WTC11 (cell line): ENCODE measurements at regions not wholly inside any gene's neighbourhood (a gene's known extent, or its start where the extent isn't known, plus 50 kb on each side); places are given as distances from the start of the nearest gene placed in this dataset.

Experiments used
- ATAC-seq: fragments of 200-7000 bp; cut with Tn5 transposase; 2 replicates; pipeline ENCODE4 v1.10.0; 2021; ENCODE audit warnings: mild to moderate bottlenecking, moderate library complexity
- CTCF ChIA-PET: fragments of 300-600 bp; sonication (Branson Sonifier 250); formaldehyde crosslinking; loops from one replicate; lab custom pipeline; 2021; ENCODE audit warnings: antibody characterized with exemption; lab: Charles Lee
- POLR2A ChIA-PET: fragments of 350-600 bp; sonication (Branson Sonifier 250); formaldehyde crosslinking; loops from one replicate; lab custom pipeline; 2021; ENCODE audit warnings: antibody characterized with exemption; lab: Charles Lee
- DNase-seq: peaks from one replicate; pipeline ENCODE4 v3.0.0; 2021; ENCODE audit warnings: low spot score
- H3K27ac Mint-ChIP-seq: 2 replicates; pipeline ENCODE4 v1.8.0; 2021; ENCODE audit warnings: mixed read lengths
- H3K27me3 Mint-ChIP-seq: 2 replicates; pipeline ENCODE4 v1.8.0; 2021; ENCODE audit warnings: low read depth, mild to moderate bottlenecking, moderate library complexity, mixed read lengths
- H3K36me3 Mint-ChIP-seq: 2 replicates; pipeline ENCODE4 v1.8.0; 2021; ENCODE audit warnings: mixed read lengths
- H3K4me1 Mint-ChIP-seq: 2 replicates; pipeline ENCODE4 v1.8.0; 2022; ENCODE audit warnings: mixed read lengths
- H3K4me3 Mint-ChIP-seq: 2 replicates; pipeline ENCODE4 v1.8.0; 2021; ENCODE audit warnings: mild to moderate bottlenecking, moderate library complexity, mixed read lengths
- H3K9me3 Mint-ChIP-seq: 2 replicates; pipeline ENCODE4 v1.8.0; 2021; ENCODE audit warnings: mixed read lengths
- ATF1 ChIP-seq: sonication (generic); formaldehyde crosslinking; IDR thresholded peaks from 2 replicates; pipeline ENCODE4 v1.8.1; 2023; ENCODE audit warnings: mild to moderate bottlenecking, moderate library complexity, missing genetic modification reagents
- ELF4 ChIP-seq: sonication (generic); formaldehyde crosslinking; IDR thresholded peaks from 2 replicates; pipeline ENCODE4 v1.8.1; 2022; ENCODE audit warnings: low read depth, mild to moderate bottlenecking, moderate library complexity, missing genetic modification reagents
- GTF2I ChIP-seq: fragments of 250-450 bp; sonication (Bioruptor Pico); conservative IDR thresholded peaks from 2 replicates; pipeline ENCODE4 v1.4.0; 2021; ENCODE audit warnings: mild to moderate bottlenecking
- IRF2 ChIP-seq: sonication (generic); formaldehyde crosslinking; IDR thresholded peaks from 2 replicates; pipeline ENCODE4 v1.8.0; 2022; ENCODE audit warnings: low read depth, missing genetic modification reagents, borderline replicate concordance
- MXD4 ChIP-seq: fragments of 250-450 bp; sonication (Bioruptor Pico); IDR thresholded peaks from 2 replicates; pipeline ENCODE4 v1.8.0; 2021; ENCODE audit warnings: mild to moderate bottlenecking, moderate library complexity, borderline replicate concordance
- NFATC4 ChIP-seq: fragments of 250-450 bp; sonication (Bioruptor Pico); IDR thresholded peaks from 2 replicates; pipeline ENCODE4 v1.9.0; 2021; ENCODE audit warnings: mild to moderate bottlenecking
- NR2C2 ChIP-seq: sonication (generic); formaldehyde crosslinking; IDR thresholded peaks from 2 replicates; pipeline ENCODE4 v1.8.0; 2022; ENCODE audit warnings: mild to moderate bottlenecking, missing genetic modification reagents
- PRRX2 ChIP-seq: fragments of 250-450 bp; sonication (Bioruptor Pico); IDR thresholded peaks from 2 replicates; pipeline ENCODE4 v1.8.0; 2021; ENCODE audit warnings: mild to moderate bottlenecking
- TEAD1 ChIP-seq: sonication (generic); formaldehyde crosslinking; IDR thresholded peaks from 2 replicates; pipeline ENCODE4 v1.8.0; 2022; ENCODE audit warnings: mild to moderate bottlenecking, missing genetic modification reagents
- ZNF416 ChIP-seq: fragments of 250-450 bp; sonication (Bioruptor Pico); IDR thresholded peaks from 2 replicates; pipeline ENCODE4 v1.9.0; 2021; ENCODE audit warnings: mild to moderate bottlenecking, inconsistent platforms
- TF ChIP-seq, protein P1 (sequence below): fragments of 250-450 bp; sonication (Bioruptor Pico); IDR thresholded peaks from 2 replicates; pipeline ENCODE4 v1.9.0; 2021; ENCODE audit warnings: mild to moderate bottlenecking
- TF ChIP-seq, protein P2 (sequence below): sonication (generic); formaldehyde crosslinking; IDR thresholded peaks from 2 replicates; pipeline ENCODE4 v1.8.0; 2023; ENCODE audit warnings: mild to moderate bottlenecking, missing genetic modification reagents
- TF ChIP-seq, protein P3 (sequence below): sonication (generic); formaldehyde crosslinking; IDR thresholded peaks from 2 replicates; pipeline ENCODE4 v1.8.1; 2022; ENCODE audit warnings: mild to moderate bottlenecking, missing genetic modification reagents, moderate library complexity, borderline replicate concordance
- TF ChIP-seq, protein P4 (sequence below): sonication (generic); formaldehyde crosslinking; IDR thresholded peaks from 2 replicates; pipeline ENCODE4 v1.8.1; 2023; ENCODE audit warnings: mild to moderate bottlenecking, missing genetic modification reagents
- TF ChIP-seq, protein P5 (sequence below): sonication (generic); formaldehyde crosslinking; IDR thresholded peaks from 2 replicates; pipeline ENCODE4 v1.8.1; 2022; ENCODE audit warnings: low read depth, mild to moderate bottlenecking, moderate library complexity, missing genetic modification reagents, borderline replicate concordance
- TF ChIP-seq, protein P6 (sequence below): sonication (generic); formaldehyde crosslinking; IDR thresholded peaks from 2 replicates; pipeline ENCODE4 v1.8.1; 2023; ENCODE audit warnings: mild to moderate bottlenecking, moderate library complexity, missing genetic modification reagents
- TF ChIP-seq, protein P7 (sequence below): sonication (generic); formaldehyde crosslinking; IDR thresholded peaks from 2 replicates; pipeline ENCODE4 v1.8.1; 2023; ENCODE audit warnings: mild to moderate bottlenecking, missing genetic modification reagents, moderate library complexity

DNA sequence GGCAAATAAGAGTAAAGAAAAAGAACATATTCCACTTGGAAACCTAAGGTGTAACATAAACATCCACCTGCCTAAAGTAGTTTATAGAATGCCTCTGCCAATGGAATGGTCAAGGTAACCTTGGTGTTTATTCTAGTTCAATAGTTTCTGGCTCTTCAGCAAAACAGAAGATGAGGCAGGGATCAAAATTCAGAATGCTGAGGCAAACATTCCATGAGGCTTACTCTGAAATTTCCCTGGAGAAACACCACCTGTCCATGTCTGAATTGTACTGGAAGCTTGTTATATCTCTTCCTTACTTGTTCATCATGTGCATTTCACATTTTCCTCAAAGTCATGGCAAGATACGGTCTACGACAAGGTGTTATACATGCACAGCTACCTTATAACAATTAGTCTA lies 1862.4 kb upstream of the ACO1 start (continued):
- TF ChIP-seq, protein P1, sequence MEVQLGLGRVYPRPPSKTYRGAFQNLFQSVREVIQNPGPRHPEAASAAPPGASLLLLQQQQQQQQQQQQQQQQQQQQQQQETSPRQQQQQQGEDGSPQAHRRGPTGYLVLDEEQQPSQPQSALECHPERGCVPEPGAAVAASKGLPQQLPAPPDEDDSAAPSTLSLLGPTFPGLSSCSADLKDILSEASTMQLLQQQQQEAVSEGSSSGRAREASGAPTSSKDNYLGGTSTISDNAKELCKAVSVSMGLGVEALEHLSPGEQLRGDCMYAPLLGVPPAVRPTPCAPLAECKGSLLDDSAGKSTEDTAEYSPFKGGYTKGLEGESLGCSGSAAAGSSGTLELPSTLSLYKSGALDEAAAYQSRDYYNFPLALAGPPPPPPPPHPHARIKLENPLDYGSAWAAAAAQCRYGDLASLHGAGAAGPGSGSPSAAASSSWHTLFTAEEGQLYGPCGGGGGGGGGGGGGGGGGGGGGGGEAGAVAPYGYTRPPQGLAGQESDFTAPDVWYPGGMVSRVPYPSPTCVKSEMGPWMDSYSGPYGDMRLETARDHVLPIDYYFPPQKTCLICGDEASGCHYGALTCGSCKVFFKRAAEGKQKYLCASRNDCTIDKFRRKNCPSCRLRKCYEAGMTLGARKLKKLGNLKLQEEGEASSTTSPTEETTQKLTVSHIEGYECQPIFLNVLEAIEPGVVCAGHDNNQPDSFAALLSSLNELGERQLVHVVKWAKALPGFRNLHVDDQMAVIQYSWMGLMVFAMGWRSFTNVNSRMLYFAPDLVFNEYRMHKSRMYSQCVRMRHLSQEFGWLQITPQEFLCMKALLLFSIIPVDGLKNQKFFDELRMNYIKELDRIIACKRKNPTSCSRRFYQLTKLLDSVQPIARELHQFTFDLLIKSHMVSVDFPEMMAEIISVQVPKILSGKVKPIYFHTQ: no peak
- TF ChIP-seq, protein P2, sequence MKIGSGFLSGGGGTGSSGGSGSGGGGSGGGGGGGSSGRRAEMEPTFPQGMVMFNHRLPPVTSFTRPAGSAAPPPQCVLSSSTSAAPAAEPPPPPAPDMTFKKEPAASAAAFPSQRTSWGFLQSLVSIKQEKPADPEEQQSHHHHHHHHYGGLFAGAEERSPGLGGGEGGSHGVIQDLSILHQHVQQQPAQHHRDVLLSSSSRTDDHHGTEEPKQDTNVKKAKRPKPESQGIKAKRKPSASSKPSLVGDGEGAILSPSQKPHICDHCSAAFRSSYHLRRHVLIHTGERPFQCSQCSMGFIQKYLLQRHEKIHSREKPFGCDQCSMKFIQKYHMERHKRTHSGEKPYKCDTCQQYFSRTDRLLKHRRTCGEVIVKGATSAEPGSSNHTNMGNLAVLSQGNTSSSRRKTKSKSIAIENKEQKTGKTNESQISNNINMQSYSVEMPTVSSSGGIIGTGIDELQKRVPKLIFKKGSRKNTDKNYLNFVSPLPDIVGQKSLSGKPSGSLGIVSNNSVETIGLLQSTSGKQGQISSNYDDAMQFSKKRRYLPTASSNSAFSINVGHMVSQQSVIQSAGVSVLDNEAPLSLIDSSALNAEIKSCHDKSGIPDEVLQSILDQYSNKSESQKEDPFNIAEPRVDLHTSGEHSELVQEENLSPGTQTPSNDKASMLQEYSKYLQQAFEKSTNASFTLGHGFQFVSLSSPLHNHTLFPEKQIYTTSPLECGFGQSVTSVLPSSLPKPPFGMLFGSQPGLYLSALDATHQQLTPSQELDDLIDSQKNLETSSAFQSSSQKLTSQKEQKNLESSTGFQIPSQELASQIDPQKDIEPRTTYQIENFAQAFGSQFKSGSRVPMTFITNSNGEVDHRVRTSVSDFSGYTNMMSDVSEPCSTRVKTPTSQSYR (CRISPR knock-in tag): no peak
- TF ChIP-seq, protein P3, sequence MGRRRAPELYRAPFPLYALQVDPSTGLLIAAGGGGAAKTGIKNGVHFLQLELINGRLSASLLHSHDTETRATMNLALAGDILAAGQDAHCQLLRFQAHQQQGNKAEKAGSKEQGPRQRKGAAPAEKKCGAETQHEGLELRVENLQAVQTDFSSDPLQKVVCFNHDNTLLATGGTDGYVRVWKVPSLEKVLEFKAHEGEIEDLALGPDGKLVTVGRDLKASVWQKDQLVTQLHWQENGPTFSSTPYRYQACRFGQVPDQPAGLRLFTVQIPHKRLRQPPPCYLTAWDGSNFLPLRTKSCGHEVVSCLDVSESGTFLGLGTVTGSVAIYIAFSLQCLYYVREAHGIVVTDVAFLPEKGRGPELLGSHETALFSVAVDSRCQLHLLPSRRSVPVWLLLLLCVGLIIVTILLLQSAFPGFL (CRISPR knock-in tag): no peak
- TF ChIP-seq ATF1 (CRISPR knock-in tag) (no peak), NR2C2 (CRISPR knock-in tag) (no peak), PRRX2 (CRISPR knock-in tag) (no peak), ELF4 (CRISPR knock-in tag) (no peak), NFATC4 (CRISPR knock-in tag) (no peak), TEAD1 (CRISPR knock-in tag) (no peak), MXD4 (CRISPR knock-in tag) (no peak)
- TF ChIP-seq, protein P4, sequence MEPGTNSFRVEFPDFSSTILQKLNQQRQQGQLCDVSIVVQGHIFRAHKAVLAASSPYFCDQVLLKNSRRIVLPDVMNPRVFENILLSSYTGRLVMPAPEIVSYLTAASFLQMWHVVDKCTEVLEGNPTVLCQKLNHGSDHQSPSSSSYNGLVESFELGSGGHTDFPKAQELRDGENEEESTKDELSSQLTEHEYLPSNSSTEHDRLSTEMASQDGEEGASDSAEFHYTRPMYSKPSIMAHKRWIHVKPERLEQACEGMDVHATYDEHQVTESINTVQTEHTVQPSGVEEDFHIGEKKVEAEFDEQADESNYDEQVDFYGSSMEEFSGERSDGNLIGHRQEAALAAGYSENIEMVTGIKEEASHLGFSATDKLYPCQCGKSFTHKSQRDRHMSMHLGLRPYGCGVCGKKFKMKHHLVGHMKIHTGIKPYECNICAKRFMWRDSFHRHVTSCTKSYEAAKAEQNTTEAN: no peak

DNA sequence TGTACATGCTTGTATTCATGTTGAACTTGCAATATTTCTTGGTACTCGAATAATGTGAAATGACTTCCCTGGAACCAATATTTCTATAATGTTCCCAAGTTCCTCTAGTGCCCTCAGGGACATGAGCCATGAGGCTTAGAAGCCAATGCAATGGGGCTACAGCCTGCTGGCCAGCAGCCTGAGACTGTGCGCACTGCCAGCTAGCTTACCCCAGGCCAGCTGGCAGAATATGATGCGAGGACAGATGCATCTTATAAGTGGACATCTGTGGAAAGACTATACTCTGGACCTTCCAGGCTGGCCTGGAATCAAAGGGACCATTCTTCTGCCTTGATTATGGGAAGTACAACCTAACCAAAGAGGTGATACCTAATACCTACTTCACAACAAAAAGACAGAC lies 1862.0 kb upstream of the ACO1 start:
- POLR2A ChIA-PET: no interaction called here
- no peak for DNase-seq
- no peaks in the 10 kb centered on the region for H3K36me3 Mint-ChIP-seq
- H3K4me1 Mint-ChIP-seq: no peaks in the 10 kb centered on the region
- no peak overlapping the region for H3K4me3 Mint-ChIP-seq
- no peaks in the 10 kb centered on the region for H3K9me3 Mint-ChIP-seq
- H3K27ac Mint-ChIP-seq: no peak overlapping the region
- CTCF ChIA-PET: no interaction called here
- H3K27me3 Mint-ChIP-seq: no peaks in the 10 kb centered on the region
- ATAC-seq: no peak
- TF ChIP-seq, protein P5, sequence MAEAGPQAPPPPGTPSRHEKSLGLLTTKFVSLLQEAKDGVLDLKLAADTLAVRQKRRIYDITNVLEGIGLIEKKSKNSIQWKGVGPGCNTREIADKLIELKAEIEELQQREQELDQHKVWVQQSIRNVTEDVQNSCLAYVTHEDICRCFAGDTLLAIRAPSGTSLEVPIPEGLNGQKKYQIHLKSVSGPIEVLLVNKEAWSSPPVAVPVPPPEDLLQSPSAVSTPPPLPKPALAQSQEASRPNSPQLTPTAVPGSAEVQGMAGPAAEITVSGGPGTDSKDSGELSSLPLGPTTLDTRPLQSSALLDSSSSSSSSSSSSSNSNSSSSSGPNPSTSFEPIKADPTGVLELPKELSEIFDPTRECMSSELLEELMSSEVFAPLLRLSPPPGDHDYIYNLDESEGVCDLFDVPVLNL (CRISPR knock-in tag): no peak
- TF ChIP-seq IRF2 (CRISPR knock-in tag) (no peak), PRRX2 (CRISPR knock-in tag) (no peak), GTF2I (CRISPR knock-in tag) (no peak), ZNF416 (CRISPR knock-in tag) (no peak)
- TF ChIP-seq, protein P6, sequence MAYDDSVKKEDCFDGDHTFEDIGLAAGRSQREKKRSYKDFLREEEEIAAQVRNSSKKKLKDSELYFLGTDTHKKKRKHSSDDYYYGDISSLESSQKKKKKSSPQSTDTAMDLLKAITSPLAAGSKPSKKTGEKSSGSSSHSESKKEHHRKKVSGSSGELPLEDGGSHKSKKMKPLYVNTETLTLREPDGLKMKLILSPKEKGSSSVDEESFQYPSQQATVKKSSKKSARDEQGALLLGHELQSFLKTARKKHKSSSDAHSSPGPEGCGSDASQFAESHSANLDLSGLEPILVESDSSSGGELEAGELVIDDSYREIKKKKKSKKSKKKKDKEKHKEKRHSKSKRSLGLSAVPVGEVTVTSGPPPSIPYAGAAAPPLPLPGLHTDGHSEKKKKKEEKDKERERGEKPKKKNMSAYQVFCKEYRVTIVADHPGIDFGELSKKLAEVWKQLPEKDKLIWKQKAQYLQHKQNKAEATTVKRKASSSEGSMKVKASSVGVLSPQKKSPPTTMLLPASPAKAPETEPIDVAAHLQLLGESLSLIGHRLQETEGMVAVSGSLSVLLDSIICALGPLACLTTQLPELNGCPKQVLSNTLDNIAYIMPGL (CRISPR knock-in tag): no peak
- TF ChIP-seq, protein P7, sequence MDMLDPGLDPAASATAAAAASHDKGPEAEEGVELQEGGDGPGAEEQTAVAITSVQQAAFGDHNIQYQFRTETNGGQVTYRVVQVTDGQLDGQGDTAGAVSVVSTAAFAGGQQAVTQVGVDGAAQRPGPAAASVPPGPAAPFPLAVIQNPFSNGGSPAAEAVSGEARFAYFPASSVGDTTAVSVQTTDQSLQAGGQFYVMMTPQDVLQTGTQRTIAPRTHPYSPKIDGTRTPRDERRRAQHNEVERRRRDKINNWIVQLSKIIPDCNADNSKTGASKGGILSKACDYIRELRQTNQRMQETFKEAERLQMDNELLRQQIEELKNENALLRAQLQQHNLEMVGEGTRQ (CRISPR knock-in tag): no peak
- TF ChIP-seq, protein P1: no peak
